NCI-H2081 treated with DMSO at 0.1 percent for 48 hours (cell line): ENCODE measurements at regions not wholly inside any gene's neighbourhood (a gene's known extent, or its start where the extent isn't known, plus 50 kb on each side); places are given as distances from the start of the nearest gene placed in this dataset.

Experiments used
- DNase-seq: peaks from one replicate; lab custom pipeline; 2025; lab: John Stamatoyannopoulos, UW

DNA sequence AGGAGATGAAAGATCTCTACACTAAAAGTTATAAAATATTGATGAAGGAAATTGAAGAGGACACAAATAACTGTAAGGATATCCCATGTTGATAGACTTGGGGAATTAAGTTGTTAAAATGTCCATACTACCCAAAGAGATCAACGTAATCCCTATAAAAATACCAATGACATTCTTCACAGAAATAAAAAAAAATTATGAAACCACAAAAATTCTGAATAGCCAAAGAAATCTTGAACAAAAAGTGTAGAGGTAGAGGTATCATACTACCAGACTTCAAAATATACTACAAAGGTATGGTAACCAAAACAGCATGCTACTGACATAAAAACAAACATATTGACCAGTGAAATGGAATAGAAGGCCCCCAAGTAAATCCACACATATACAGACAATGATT lies 71.5 kb upstream of the ELL2 start:
- no peak for DNase-seq

- DNase-seq: no peak
Measured at GRCh38 chr5:96031811-96032261, 70.2 kb upstream of the ELL2 start.

GRCh38 chr5:96031180-96031579 lies 69.5 kb upstream of the ELL2 start:
- no peak for DNase-seq

- no peak for DNase-seq
Measured at GRCh38 chr5:96026406-96027041, 64.9 kb upstream of the ELL2 start.

GRCh38 chr5:96024683-96025475 lies 63.2 kb upstream of the ELL2 start:
- DNase-seq: no peak

- no peak for DNase-seq
Measured at GRCh38 chr5:96023518-96023917, 61.9 kb upstream of the ELL2 start.

DNA sequence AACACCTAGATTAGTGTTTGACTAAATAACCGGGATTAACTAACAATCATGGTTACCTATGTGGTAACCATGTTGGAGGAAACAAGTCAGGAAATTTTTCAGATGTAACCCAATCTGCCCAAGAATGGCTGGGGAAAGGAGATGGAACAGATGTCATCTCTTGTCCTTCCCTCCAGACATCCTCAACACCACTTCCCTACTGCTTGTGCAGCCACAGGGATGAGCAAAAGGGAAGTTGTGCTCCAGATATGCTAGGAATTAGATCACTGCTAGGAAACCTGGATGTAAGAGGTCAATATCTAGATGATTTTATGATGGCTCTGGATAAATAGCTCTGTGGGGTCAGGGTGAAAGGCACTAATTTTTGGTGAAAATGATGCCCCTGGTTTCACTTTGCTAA lies 61.3 kb upstream of the ELL2 start:
- no peak for DNase-seq

DNA sequence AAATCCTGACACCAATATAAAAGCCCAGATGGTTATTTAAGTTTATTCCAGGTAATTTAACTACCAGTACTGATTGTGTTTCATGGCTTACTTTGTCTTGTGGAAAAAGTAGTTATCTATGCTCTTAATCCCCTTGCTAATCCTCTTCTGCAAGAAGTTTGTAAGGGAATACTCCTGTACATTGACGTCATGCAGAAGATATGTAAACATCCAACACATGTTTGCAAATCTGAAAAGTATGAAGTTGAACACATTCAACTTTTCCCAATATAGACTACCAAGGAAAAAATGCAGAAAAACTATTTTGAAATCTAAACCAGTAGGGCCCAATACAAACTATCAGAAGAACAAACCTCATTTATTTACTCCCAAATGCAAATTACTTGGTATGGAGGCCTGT lies 56.3 kb upstream of the ELL2 start:
- no peak for DNase-seq

GRCh38 chr5:96016216-96016615 lies 54.6 kb upstream of the ELL2 start:
- no peak for DNase-seq

DNA sequence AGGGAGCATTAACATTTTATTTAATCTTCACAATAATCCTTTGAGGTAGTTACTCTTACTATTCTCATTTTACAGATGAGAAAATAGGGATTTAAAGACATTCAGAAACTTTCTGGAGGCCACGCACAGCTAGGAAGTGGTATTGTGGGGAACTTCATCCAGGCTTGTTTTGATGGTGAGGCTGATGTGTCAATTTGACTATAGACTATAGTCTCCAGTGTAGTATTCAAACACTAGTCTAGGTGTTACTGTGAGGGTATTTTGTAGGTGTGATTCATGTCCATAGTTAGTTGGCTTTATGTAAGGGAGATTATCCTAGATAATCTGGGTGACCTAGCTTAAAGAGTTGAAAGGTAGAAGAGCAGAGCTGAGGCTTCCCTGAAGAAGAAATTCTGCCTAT lies 54.1 kb upstream of the ELL2 start:
- no peak for DNase-seq

- DNase-seq: no peak
Measured at GRCh38 chr5:96014395-96014794, 52.7 kb upstream of the ELL2 start.

DNA sequence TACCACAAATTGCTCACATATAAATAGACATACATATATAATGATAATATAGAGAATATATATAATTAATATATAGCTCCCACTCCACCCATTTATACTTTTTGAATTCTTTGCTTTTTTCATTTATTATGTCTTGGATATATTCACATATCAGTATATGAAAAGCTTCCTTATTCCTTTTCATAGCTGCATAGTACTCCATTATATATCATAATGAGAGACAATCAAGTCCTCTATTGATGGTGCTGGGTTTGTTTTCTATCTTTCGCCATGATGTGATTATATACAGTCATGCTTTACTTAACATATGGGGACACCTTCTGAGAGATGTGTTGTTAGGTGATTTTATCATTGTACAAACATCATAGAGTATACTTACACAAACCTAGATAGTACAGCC lies 51.6 kb upstream of the ELL2 start:
- no peak for DNase-seq

GRCh38 chr5:96012399-96012798 lies 50.7 kb upstream of the ELL2 start:
- no peak for DNase-seq
